ENCODE measurements at regions not wholly inside any gene's neighbourhood (a gene's known extent, or its start where the extent isn't known, plus 50 kb on each side); places are given as distances from the start of the nearest gene placed in this dataset.

DNA sequence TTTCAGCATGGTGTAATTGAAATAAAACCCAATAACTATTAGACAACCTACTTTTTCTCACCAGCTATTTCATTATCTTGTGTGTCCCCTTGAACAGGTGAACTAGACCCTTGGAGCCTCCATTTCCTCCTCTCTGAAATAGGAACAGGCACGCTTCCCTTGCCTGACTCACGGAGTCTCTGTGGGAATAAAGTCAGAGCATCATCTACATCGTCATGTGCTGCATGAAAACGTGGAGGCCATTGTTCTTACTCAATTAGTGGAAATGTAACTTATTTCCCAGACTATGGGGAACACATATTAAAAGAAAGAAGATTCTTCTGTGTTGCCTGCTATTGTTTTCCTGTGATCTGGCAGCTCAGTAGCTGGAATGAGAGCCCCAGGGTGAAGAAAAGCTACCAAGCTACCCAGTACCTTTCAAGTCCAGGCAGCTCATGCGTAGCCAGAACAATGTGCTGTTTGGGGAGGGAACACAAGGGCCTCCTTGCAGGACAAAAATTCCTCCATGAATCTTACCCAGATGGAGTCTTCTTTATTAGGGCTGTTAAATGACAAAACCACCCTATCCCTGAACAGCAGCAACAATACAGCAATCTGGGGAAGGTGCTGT is 59.8 kb downstream of the SOX11 start:
- H3K9me3 Mint-ChIP-seq: peaks cover 21% of the 10 kb centered on the region
- ATAC-seq (replicated peaks; ENCODE audit: extremely low read depth, poor library complexity, severe bottlenecking) (no peak), DNase-seq (ENCODE audit: low spot score in 2 of 2) (no peak)
- no peaks in the 10 kb centered on the region for H3K4me1 Mint-ChIP-seq
- no peaks in the 10 kb centered on the region for H3K36me3 Mint-ChIP-seq (ENCODE audit: insufficient read depth)
- H3K4me3 Mint-ChIP-seq: no peak overlapping the region
- no peak overlapping the region for H3K27ac Mint-ChIP-seq (ENCODE audit: low read depth)
- H3K27me3 Mint-ChIP-seq: no peaks in the 10 kb centered on the region

DNA sequence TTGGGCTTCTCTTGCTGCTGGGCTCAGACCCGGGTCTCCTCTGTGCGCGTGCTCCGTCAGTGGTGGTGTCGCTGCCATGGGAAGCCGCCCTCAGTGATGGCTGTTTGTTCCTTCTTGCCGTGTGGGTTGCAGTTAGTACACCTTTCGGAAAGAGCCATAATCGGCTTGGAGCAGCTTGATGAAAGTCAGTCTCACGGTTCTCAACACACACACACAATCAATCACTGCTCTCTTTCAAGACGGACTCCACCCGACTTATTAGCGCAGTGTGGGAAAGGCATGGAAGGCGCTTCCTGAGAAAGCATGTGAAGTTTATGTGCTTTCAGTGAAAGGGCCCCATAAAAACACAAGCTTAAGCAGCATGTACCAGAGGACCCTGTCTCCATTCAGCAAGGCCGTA is 64.1 kb downstream of the SOX11 start:
- Mint-ChIP-seq H3K27ac (ENCODE audit: low read depth) (no peak overlapping the region), H3K9me3 (no peaks in the 10 kb centered on the region), H3K36me3 (ENCODE audit: insufficient read depth) (no peaks in the 10 kb centered on the region), H3K27me3 (no peaks in the 10 kb centered on the region), H3K4me1 (no peaks in the 10 kb centered on the region), H3K4me3 (no peak overlapping the region)
- DNase-seq (ENCODE audit: low spot score in 2 of 2): no peak
- no peak for ATAC-seq (replicated peaks; ENCODE audit: extremely low read depth, poor library complexity, severe bottlenecking)

DNA sequence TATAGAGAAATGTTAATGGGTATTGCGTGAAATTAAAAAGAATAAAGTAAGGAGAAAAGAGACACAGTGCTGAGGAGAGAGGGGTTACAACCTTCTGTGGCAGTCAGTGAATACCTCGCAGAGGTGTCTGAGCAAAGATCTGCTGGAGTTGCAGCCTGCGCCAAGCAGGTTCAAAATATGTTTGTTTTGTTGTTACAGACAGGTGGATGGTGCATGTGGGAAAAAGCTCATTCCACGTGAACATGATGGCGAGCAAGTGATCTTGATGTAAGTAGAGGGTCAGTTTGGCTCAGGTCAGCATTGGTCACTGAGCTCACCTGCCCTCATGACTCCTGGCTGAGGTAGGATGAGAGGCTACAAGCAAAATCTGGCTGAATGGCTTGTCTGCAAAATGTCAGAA is 66.2 kb downstream of the SOX11 start:
- Mint-ChIP-seq H3K9me3 (no peaks in the 10 kb centered on the region), H3K27ac (ENCODE audit: low read depth) (no peak overlapping the region), H3K4me1 (no peaks in the 10 kb centered on the region), H3K4me3 (no peak overlapping the region), H3K36me3 (ENCODE audit: insufficient read depth) (no peaks in the 10 kb centered on the region), H3K27me3 (no peaks in the 10 kb centered on the region)
- ATAC-seq (replicated peaks; ENCODE audit: extremely low read depth, poor library complexity, severe bottlenecking): no peak
- DNase-seq (ENCODE audit: low spot score in 2 of 2): no peak

DNA sequence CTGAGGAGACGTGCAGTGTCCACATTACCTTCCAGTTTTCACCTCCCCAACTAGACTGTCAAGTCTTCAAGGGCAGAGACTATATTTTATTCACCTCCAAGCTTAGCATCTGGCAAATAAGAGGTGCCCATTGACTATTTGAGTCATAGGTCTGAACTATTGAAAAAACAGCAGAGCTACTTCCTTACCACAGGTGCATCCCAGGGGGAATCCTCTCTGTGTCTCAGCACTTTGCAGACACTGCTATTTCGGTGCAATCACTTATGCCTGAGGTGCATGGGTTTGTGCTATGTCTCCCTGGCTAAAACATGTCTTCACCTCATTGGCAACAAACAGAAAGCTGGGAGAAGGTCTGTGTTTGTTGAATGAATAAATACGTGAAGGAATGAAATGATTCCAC is 67.8 kb downstream of the SOX11 start:
- Mint-ChIP-seq H3K27ac (ENCODE audit: low read depth) (no peak overlapping the region), H3K4me1 (no peaks in the 10 kb centered on the region), H3K4me3 (no peak overlapping the region), H3K9me3 (peaks cover 2% of the 10 kb centered on the region), H3K36me3 (ENCODE audit: insufficient read depth) (no peaks in the 10 kb centered on the region), H3K27me3 (no peaks in the 10 kb centered on the region)
- no peak for ATAC-seq (replicated peaks; ENCODE audit: extremely low read depth, poor library complexity, severe bottlenecking)
- no peak for DNase-seq (ENCODE audit: low spot score in 2 of 2)

DNA sequence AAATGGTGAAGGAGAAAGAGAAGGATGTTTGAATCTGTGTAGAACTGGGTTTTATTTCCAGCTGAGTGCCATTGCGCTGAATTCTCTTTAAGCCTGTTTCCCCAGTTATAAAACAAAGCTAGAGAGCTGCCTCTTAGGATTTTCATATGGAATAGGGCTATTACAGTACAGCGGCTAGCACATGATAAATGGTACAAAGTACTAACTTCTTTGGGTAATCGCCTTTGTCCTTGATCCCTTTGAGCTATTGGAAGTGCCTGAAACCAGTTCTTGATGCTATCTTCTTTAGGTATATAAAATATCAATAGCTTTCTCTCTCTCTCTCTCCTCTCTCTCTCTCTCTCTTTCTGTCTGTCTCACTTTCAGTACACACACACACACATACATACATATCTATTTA is 71.3 kb downstream of the SOX11 start:
- ATAC-seq (replicated peaks; ENCODE audit: extremely low read depth, poor library complexity, severe bottlenecking): no peak
- Mint-ChIP-seq H3K27me3 (no peaks in the 10 kb centered on the region), H3K4me3 (no peak overlapping the region)

DNA sequence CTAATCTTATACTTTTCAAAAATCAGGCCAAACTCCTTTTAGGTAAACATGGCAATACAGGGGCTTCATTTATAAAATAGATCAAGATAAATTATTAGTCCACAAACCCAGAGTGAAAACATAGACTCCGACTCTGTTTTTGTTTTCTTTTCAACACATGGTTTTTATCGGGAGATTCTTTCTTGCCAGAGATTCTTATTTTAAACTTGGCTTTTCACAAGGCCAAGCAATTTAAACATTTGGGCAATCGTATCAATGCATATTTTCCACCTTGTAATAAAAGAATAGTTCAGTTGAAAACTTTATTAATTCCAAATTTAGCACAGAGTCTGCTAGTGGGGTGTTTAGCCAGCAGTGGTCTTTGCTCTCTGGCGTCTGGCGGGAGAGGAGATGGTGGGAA is 71.9 kb downstream of the SOX11 start:
- Mint-ChIP-seq H3K36me3 (ENCODE audit: insufficient read depth) (no peaks in the 10 kb centered on the region), H3K27ac (ENCODE audit: low read depth) (no peak overlapping the region), H3K4me1 (no peaks in the 10 kb centered on the region), H3K9me3 (peaks cover 14% of the 10 kb centered on the region), H3K4me3 (no peak overlapping the region), H3K27me3 (no peaks in the 10 kb centered on the region)
- ATAC-seq (replicated peaks; ENCODE audit: extremely low read depth, poor library complexity, severe bottlenecking): no peak
- no peak for DNase-seq (ENCODE audit: low spot score in 2 of 2)

More for the DNA sequence above, 71.3 kb downstream of the SOX11 start:
- Mint-ChIP-seq H3K4me1 (no peaks in the 10 kb centered on the region), H3K9me3 (peaks cover 9% of the 10 kb centered on the region), H3K36me3 (ENCODE audit: insufficient read depth) (no peaks in the 10 kb centered on the region), H3K27ac (ENCODE audit: low read depth) (no peak overlapping the region)
- DNase-seq (ENCODE audit: low spot score in 2 of 2): no peak

DNA sequence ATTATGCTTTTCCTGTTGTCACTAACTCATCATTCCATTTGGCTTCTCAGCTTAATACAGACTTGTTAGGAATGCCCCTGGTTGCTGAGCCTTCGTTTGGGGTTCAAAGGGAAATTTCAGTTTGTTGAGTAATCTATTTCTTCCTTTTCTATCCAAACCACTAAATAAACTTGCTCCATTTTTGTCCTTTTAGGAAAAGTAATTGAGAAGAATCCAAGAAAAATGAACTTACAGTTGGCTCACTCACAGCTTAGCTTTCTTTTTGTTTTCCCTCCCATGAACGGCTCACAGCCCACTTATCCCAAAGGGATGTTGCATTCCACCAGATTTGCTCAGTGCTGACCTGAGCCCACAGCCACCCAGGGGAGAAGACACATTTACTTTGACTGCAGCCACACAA is 73.9 kb downstream of the SOX11 start:
- no peak overlapping the region for H3K27ac Mint-ChIP-seq (ENCODE audit: low read depth)
- no peak for DNase-seq (ENCODE audit: low spot score in 2 of 2)
- H3K4me3 Mint-ChIP-seq: no peak overlapping the region
- ATAC-seq (replicated peaks; ENCODE audit: extremely low read depth, poor library complexity, severe bottlenecking): no peak
- H3K4me1 Mint-ChIP-seq: no peaks in the 10 kb centered on the region
- H3K27me3 Mint-ChIP-seq: no peaks in the 10 kb centered on the region
- peaks cover 14% of the 10 kb centered on the region for H3K9me3 Mint-ChIP-seq
- no peaks in the 10 kb centered on the region for H3K36me3 Mint-ChIP-seq (ENCODE audit: insufficient read depth)

DNA sequence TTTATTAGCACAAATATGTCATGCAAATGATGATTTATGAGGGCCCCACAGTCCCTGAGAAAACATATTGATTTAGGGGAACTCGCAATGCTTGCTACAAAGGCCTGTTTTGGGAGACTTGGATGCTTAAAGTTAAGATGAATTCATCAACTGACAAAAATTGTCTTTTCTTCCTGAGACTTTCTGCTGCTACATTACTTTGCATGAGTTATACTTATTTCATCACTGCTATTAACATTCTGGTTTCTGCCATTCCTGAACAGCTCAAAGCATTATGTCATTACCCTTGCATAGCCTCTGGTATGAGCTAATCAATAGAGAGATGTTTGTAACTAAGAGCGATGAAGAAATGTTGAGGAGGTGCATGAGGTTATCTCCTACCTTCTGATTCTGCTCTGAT is 74.4 kb downstream of the SOX11 start:
- Mint-ChIP-seq H3K27me3 (no peaks in the 10 kb centered on the region), H3K4me3 (no peak overlapping the region), H3K36me3 (ENCODE audit: insufficient read depth) (no peaks in the 10 kb centered on the region), H3K4me1 (no peaks in the 10 kb centered on the region), H3K9me3 (peaks cover 15% of the 10 kb centered on the region), H3K27ac (ENCODE audit: low read depth) (no peak overlapping the region)
- DNase-seq (ENCODE audit: low spot score in 2 of 2) (no peak), ATAC-seq (replicated peaks; ENCODE audit: extremely low read depth, poor library complexity, severe bottlenecking) (no peak)

DNA sequence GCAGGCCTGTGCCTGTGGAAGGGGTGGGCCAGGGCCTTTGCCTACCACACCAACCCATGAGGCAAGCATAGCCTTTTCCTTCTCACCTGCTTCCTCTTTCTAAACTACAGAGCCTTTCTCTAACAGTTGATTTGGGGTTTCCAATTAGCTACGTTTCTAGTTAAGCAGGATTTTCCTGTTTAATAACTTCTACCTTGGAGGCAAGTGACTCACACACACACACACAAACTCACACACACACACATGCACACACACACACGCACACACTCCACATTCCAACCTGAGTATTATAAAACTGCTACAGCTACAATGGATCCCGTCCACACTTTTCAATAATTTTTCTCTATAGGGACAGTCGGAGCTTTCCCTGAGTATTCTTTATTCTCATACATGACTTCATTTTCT is 84.9 kb downstream of the SOX11 start:
- H3K27me3 Mint-ChIP-seq: no peaks in the 10 kb centered on the region
- H3K9me3 Mint-ChIP-seq: peaks cover 12% of the 10 kb centered on the region

DNA sequence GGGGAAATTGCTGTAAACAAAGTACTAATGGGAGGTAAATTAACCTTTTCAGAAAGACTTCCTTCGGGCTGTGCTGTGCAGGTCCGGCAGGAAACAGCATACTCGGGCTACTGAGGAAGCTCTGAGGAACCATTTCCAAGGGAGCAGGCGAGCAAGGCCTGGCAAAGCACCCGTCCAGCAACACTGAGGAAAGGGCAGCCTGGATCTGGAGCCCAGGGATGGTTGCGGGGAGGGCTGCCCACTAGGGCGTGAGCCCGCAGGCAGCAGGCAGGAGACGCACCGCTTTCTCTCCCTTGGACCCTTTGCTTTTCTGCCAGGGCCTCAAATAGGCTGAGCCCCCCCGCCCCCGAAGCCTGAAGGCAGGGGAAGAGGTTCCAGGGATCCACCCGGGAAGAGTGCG is 89.5 kb downstream of the SOX11 start:
- H3K9me3 Mint-ChIP-seq: peaks cover 12% of the 10 kb centered on the region
- H3K4me3 Mint-ChIP-seq: no peak overlapping the region
- H3K27ac Mint-ChIP-seq (ENCODE audit: low read depth): no peak overlapping the region
- DNase-seq (ENCODE audit: low spot score in 2 of 2): no peak
- no peak for ATAC-seq (replicated peaks; ENCODE audit: extremely low read depth, poor library complexity, severe bottlenecking)
- H3K4me1 Mint-ChIP-seq: no peaks in the 10 kb centered on the region
- H3K27me3 Mint-ChIP-seq: no peaks in the 10 kb centered on the region
- H3K36me3 Mint-ChIP-seq (ENCODE audit: insufficient read depth): no peaks in the 10 kb centered on the region

More for the DNA sequence above, 84.9 kb downstream of the SOX11 start:
- H3K27ac Mint-ChIP-seq (ENCODE audit: low read depth): no peak overlapping the region
- no peak for ATAC-seq (replicated peaks; ENCODE audit: extremely low read depth, poor library complexity, severe bottlenecking)
- DNase-seq (ENCODE audit: low spot score in 2 of 2): no peak
- H3K36me3 Mint-ChIP-seq (ENCODE audit: insufficient read depth): no peaks in the 10 kb centered on the region
- no peaks in the 10 kb centered on the region for H3K4me1 Mint-ChIP-seq
- H3K4me3 Mint-ChIP-seq: no peak overlapping the region

DNA sequence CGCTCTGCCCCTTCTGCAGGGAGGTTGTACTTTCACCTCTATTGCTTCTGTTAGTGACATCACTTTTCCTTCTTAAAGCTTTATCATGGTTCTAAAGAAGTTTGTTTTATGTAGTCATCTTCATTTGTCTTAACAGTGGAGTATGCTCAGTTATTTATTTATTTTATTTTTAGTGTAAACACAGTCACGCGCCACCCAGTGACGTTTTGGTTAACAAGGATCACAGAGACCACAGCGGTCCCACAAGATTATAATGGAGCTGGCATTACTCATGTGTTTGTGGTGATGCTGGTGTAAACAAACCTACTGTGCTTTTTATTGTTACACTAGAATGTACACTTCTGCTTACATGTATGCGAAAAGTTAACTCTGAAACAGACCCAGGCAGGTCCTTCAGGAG is 89.9 kb downstream of the SOX11 start:
- no peaks in the 10 kb centered on the region for H3K36me3 Mint-ChIP-seq (ENCODE audit: insufficient read depth)
- DNase-seq (ENCODE audit: low spot score in 2 of 2) (no peak), ATAC-seq (replicated peaks; ENCODE audit: extremely low read depth, poor library complexity, severe bottlenecking) (no peak)
- no peaks in the 10 kb centered on the region for H3K27me3 Mint-ChIP-seq
- H3K27ac Mint-ChIP-seq (ENCODE audit: low read depth): no peak overlapping the region
- H3K4me1 Mint-ChIP-seq: no peaks in the 10 kb centered on the region
- peaks cover 13% of the 10 kb centered on the region for H3K9me3 Mint-ChIP-seq
- H3K4me3 Mint-ChIP-seq: no peak overlapping the region

DNA sequence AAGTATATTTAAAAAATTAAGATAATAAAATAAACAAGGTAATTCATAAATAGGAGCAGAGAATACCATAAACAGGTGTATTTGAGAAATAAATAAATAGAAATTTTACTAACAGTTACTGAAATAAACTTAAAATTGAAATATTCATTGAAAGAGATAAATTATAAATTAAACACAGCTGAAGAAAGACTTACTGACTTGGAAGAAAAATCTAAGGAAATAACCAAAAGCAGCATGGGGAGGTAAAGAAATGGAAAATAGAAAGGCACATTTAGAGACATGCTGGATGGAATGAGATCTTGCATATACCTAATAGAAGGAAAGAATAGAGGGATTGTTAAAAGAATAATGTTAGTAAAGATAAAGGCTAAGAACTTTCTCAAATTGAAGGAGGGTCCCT is 96.3 kb downstream of the SOX11 start:
- Mint-ChIP-seq H3K27me3 (no peaks in the 10 kb centered on the region), H3K27ac (ENCODE audit: low read depth) (no peak overlapping the region), H3K4me3 (no peak overlapping the region), H3K4me1 (no peaks in the 10 kb centered on the region), H3K36me3 (ENCODE audit: insufficient read depth) (no peaks in the 10 kb centered on the region), H3K9me3 (peaks cover 30% of the 10 kb centered on the region)
- DNase-seq (ENCODE audit: low spot score in 2 of 2) (no peak), ATAC-seq (replicated peaks; ENCODE audit: extremely low read depth, poor library complexity, severe bottlenecking) (no peak)

DNA sequence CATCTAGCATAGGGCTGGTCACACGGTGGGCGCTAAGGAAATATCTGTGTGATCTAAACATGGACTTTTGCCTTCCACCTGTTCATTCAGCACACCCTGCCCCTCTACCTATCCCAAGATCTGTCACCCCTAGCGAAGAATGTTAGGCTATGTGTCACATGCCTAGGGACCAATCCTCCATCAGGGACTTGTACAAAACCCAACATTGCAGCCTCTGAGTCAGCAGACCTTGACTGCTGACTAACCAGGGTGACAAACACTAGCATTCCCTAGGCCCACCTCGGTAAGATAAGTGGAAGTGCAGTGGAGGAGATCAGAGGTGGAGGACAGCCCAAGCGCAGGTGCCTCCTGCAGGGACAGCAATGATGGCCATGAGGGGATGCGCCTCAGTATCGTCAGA is 99.2 kb downstream of the SOX11 start:
- no peak for ATAC-seq (replicated peaks; ENCODE audit: extremely low read depth, poor library complexity, severe bottlenecking)
- H3K4me3 Mint-ChIP-seq: no peak overlapping the region
- peaks cover 23% of the 10 kb centered on the region for H3K9me3 Mint-ChIP-seq
- DNase-seq (ENCODE audit: low spot score in 2 of 2): no peak
- H3K27me3 Mint-ChIP-seq: no peaks in the 10 kb centered on the region
- no peaks in the 10 kb centered on the region for H3K36me3 Mint-ChIP-seq (ENCODE audit: insufficient read depth)
- H3K4me1 Mint-ChIP-seq: no peaks in the 10 kb centered on the region
- no peak overlapping the region for H3K27ac Mint-ChIP-seq (ENCODE audit: low read depth)

DNA sequence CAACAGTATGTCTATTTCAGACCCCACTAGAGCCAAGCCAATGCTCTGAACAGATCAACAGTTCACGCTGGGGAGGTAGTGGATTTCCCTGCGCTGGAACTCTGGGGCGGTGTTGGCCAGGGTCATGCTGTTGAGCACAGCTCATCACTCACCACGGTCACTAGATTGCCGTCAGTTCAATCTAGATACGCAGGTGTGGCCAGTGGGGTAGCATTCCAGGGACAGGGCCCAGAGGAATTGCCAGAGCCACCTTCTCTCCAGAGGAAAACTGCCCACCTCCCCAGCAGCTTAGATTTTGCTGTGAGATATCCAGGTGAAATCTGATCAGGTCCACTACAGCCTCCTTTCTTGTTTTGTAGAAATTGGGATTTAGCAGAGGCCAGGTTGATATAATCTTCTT is 101.8 kb downstream of the SOX11 start:
- Mint-ChIP-seq H3K27me3 (no peaks in the 10 kb centered on the region), H3K9me3 (peaks cover 18% of the 10 kb centered on the region), H3K36me3 (ENCODE audit: insufficient read depth) (no peaks in the 10 kb centered on the region), H3K4me3 (no peak overlapping the region), H3K4me1 (no peaks in the 10 kb centered on the region), H3K27ac (ENCODE audit: low read depth) (no peak overlapping the region)
- DNase-seq (ENCODE audit: low spot score in 2 of 2) (no peak), ATAC-seq (replicated peaks; ENCODE audit: extremely low read depth, poor library complexity, severe bottlenecking) (no peak)

All from central memory CD8-positive, alpha-beta T cell (primary cell).